H1 (cell line): ENCODE measurements at regions not wholly inside any gene's neighbourhood (a gene's known extent, or its start where the extent isn't known, plus 50 kb on each side); places are given as distances from the start of the nearest gene placed in this dataset.

Source experiments
- CTCF ChIA-PET: fragments of 300-600 bp; sonication (Branson Sonifier 250); formaldehyde crosslinking; loops from one replicate; lab custom pipeline; 2021; ENCODE audit not compliant: partially characterized antibody; lab: Charles Lee
- POLR2A ChIA-PET: fragments of 300-600 bp; sonication (Branson Sonifier 250); formaldehyde crosslinking; loops from one replicate; lab custom pipeline; 2021; ENCODE audit warnings: inconsistent platforms; ENCODE audit not compliant: partially characterized antibody; lab: Charles Lee
- DNase-seq, 2 experiments: peaks; one replicate each; pipeline versions ENCODE4 v3.0.0 to v3.0.0-alpha.2; 2010 to 2022; ENCODE audit warnings: low spot score in 2 of 2, low read depth in 1 of 2, mixed read lengths in 1 of 2
- FAIRE-seq: peaks from 2 replicates; lab custom pipeline; 2011; peaks lifted over from hg19 to GRCh38; lab: Jason Lieb, UNC
- H2AFZ ChIP-seq: 2 replicates; pipeline ENCODE4 v1.8.1; 2012; ENCODE audit warnings: low read length, inconsistent platforms
- H2AK5ac ChIP-seq: 2 replicates; pipeline ENCODE4 v1.6.1; 2013; ENCODE audit warnings: low read depth, low read length
- H2BK120ac ChIP-seq: replicated peaks from 2 replicates; pipeline ENCODE3; 2013; ENCODE audit warnings: low read depth, low read length, inconsistent platforms
- H2BK12ac ChIP-seq: 2 replicates; pipeline ENCODE4 v1.6.1; 2013; ENCODE audit warnings: low read depth, low read length
- H2BK15ac ChIP-seq: 2 replicates; pipeline ENCODE4 v1.6.1; 2013; ENCODE audit warnings: low read length
- H2BK20ac ChIP-seq: 2 replicates; pipeline ENCODE4 v1.6.1; 2013; ENCODE audit warnings: low read length
- H2BK5ac ChIP-seq: 2 replicates; pipeline ENCODE4 v1.6.1; 2013; ENCODE audit warnings: low read depth, low read length
- H3K14ac ChIP-seq: 2 replicates; pipeline ENCODE4 v1.6.1; 2013; ENCODE audit warnings: inconsistent platforms; ENCODE audit not compliant: insufficient read length
- H3K18ac ChIP-seq: 2 replicates; pipeline ENCODE4 v1.6.1; 2013; ENCODE audit warnings: low read length; ENCODE audit errors: extremely low read depth
- H3K23ac ChIP-seq: 2 replicates; pipeline ENCODE4 v1.6.1; 2013; ENCODE audit warnings: inconsistent platforms; ENCODE audit not compliant: insufficient read length
- H3K23me2 ChIP-seq: 2 replicates; pipeline ENCODE4 v1.6.1; 2013; ENCODE audit warnings: low read depth, low read length
- H3K27ac ChIP-seq: 2 replicates; pipeline ENCODE4 v1.6.1; 2011; ENCODE audit warnings: low read depth, low read length, inconsistent platforms
- H3K27me3 ChIP-seq, 4 experiments: replicated peaks in 1 of 4; 1 replicate in 1 of 4; 2 replicates in 3 of 4; pipeline versions ENCODE4 v1.6.1 to v1.8.1; 2011 to 2013; ENCODE audit warnings: low read length in 3 of 4, mild to moderate bottlenecking in 3 of 4, inconsistent platforms in 2 of 4, mixed read lengths in 2 of 4, moderate library complexity in 1 of 4; ENCODE audit not compliant: control insufficient read depth in 3 of 4, insufficient read depth in 3 of 4; ENCODE audit errors: extremely low read depth in 1 of 4
- H3K36me3 ChIP-seq, 4 experiments: 2 replicates each; pipeline versions ENCODE4 v1.6.1 to v1.8.1; 2011 to 2013; ENCODE audit warnings: mild to moderate bottlenecking in 4 of 4, low read length in 3 of 4, moderate library complexity in 2 of 4, control low read depth in 1 of 4, inconsistent platforms in 1 of 4; ENCODE audit not compliant: insufficient read depth in 4 of 4, control insufficient read depth in 2 of 4
- H3K4ac ChIP-seq: replicated peaks from 2 replicates; pipeline ENCODE3; 2013; ENCODE audit warnings: low read length, low read depth, mixed read lengths, inconsistent platforms; ENCODE audit not compliant: insufficient read length
- H3K4me1 ChIP-seq, 4 experiments: replicated peaks in 1 of 4; 1 replicate in 1 of 4; 2 replicates in 3 of 4; pipeline versions ENCODE4 v1.6.1 to v1.8.1; 2011 to 2013; ENCODE audit warnings: low read length in 3 of 4, inconsistent platforms in 2 of 4, mixed read lengths in 1 of 4; ENCODE audit not compliant: insufficient read depth in 4 of 4, control insufficient read depth in 3 of 4
- H3K4me2 ChIP-seq, 2 experiments: 2 replicates each; pipeline versions ENCODE4 v1.6.1 to v1.8.1; 2011 to 2013; ENCODE audit warnings: low read depth in 2 of 2, low read length in 2 of 2, control low read depth in 1 of 2, inconsistent platforms in 1 of 2, mild to moderate bottlenecking in 1 of 2; ENCODE audit not compliant: insufficient read depth in 1 of 2
- H3K4me3 ChIP-seq, 4 experiments: fragments of 200-600, 300-600 bp in 1 of 4; sonication (generic), shearing (Covaris generic), sonication (Bioruptor Twin) in 1 of 4; 2 replicates each; pipeline versions ENCODE4 v1.5.1 to v1.8.1; 2011 to 2016; ENCODE audit warnings: low read length in 4 of 4, low read depth in 3 of 4, control low read depth in 2 of 4, inconsistent platforms in 2 of 4, mild to moderate bottlenecking in 2 of 4, mixed read lengths in 1 of 4, moderate library complexity in 1 of 4; ENCODE audit not compliant: insufficient read depth in 2 of 4; ENCODE audit errors: extremely low read depth in 1 of 4
- H3K56ac ChIP-seq: replicated peaks from 2 replicates; pipeline ENCODE3; 2013; ENCODE audit warnings: low read depth, mild to moderate bottlenecking, mixed read lengths, low read length, inconsistent platforms; ENCODE audit not compliant: insufficient read length
- H3K79me1 ChIP-seq: 2 replicates; pipeline ENCODE4 v1.6.1; 2013; ENCODE audit warnings: low read depth, low read length, control low read depth
- H3K79me2 ChIP-seq, 2 experiments: 2 replicates each; pipeline versions ENCODE4 v1.6.1 to v1.8.1; 2012 to 2013; ENCODE audit warnings: low read length in 2 of 2, mild to moderate bottlenecking in 2 of 2, inconsistent platforms in 1 of 2; ENCODE audit not compliant: insufficient read depth in 2 of 2, control insufficient read depth in 1 of 2
- H3K9ac ChIP-seq, 4 experiments: replicated peaks in 1 of 4; 1 replicate in 1 of 4; 2 replicates in 3 of 4; pipeline versions ENCODE4 v1.6.1 to v1.8.1; 2011 to 2013; ENCODE audit warnings: low read depth in 3 of 4, low read length in 3 of 4, control low read depth in 2 of 4, mild to moderate bottlenecking in 2 of 4, moderate library complexity in 2 of 4, inconsistent platforms in 1 of 4; ENCODE audit errors: extremely low read depth in 1 of 4
- H3K9me3 ChIP-seq, 2 experiments: 2 replicates each; pipeline versions ENCODE4 v1.6.1 to v1.8.1; 2012 to 2013; ENCODE audit warnings: mild to moderate bottlenecking in 2 of 2, moderate library complexity in 2 of 2, control low read depth in 1 of 2, inconsistent platforms in 1 of 2, low read depth in 1 of 2, low read length in 1 of 2, mixed read lengths in 1 of 2; ENCODE audit not compliant: insufficient read depth in 2 of 2
- H4K20me1 ChIP-seq, 2 experiments: replicated peaks in 1 of 2; 2 replicates each; pipeline versions ENCODE3 to v1.8.1; 2011 to 2013; ENCODE audit warnings: inconsistent platforms in 2 of 2, low read length in 2 of 2, mild to moderate bottlenecking in 1 of 2; ENCODE audit not compliant: insufficient read depth in 2 of 2, control insufficient read depth in 1 of 2
- H4K5ac ChIP-seq: 2 replicates; pipeline ENCODE4 v1.6.1; 2013; ENCODE audit warnings: low read length, low read depth, mixed read lengths, inconsistent platforms; ENCODE audit not compliant: insufficient read length
- H4K8ac ChIP-seq: 2 replicates; pipeline ENCODE4 v1.8.0; 2013; ENCODE audit warnings: mild to moderate bottlenecking, moderate library complexity, low read length, inconsistent platforms; ENCODE audit not compliant: insufficient read depth; ENCODE audit errors: extremely low read depth
- H4K91ac ChIP-seq: replicated peaks from 2 replicates; pipeline ENCODE3; 2013; ENCODE audit warnings: low read length, mixed read lengths, inconsistent platforms; ENCODE audit not compliant: insufficient read length
- BACH1 ChIP-seq: IDR thresholded peaks from 2 replicates; pipeline ENCODE4 v1.6.1; 2012; ENCODE audit warnings: low read length, improper control_type of control experiment
- CBX5 ChIP-seq: fragments of 300-800, 300-1000 bp; sonication (generic); IDR thresholded peaks from 2 replicates; pipeline ENCODE4 v1.7.1; 2016; ENCODE audit warnings: antibody characterized with exemption, low read length, low read depth
- MAFK ChIP-seq: IDR thresholded peaks from 2 replicates; pipeline ENCODE4 v1.6.1; 2012; ENCODE audit warnings: low read depth, mild to moderate bottlenecking, improper control_type of control experiment, low read length
- WGBS, 2 experiments: shearing (Covaris generic) in 1 of 2; methylation state at CpG; one replicate each; pipeline versions ENCODE4 v1.1.6 to v1.1.7; 2013 to 2015; ENCODE audit warnings: low lambda C conversion rate in 2 of 2, mixed read lengths in 2 of 2, inconsistent platforms in 1 of 2, low coverage in 1 of 2, missing lambda C conversion rate in 1 of 2; ENCODE audit not compliant: insufficient replicate concordance in 2 of 2, insufficient coverage in 1 of 2, insufficient read length in 1 of 2; ENCODE audit errors: extremely low coverage in 1 of 2, missing lambda C conversion rate in 1 of 2; 5-methylcytosine and 5-hydroxymethylcytosine counted together
- TF ChIP-seq, protein P1 (sequence below): IDR thresholded peaks from 2 replicates; pipeline ENCODE4 v1.6.1; 2012; ENCODE audit warnings: inconsistent platforms

DNA sequence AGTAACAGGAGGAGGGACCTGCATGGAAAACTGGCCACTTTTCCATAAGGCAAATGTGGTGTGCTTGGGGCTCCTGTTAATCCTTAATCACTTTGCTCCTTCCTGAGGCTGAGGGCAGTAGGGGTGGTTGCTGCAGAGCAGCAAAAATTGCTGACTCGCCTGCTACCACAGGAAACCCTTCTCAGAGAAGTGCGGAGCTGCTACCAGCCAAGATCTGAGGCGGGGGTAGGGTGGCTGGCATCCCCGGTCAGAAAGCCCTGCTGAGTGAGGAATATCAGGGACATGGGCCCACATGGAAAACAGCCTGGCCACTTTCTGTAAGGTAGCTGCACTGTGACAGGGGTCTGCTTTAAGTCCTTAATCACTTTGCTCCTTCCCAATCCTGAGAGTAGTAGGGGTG is 192.4 kb upstream of the GHR start:
- H3K9ac ChIP-seq = no peak overlapping the region
- H3K27me3 ChIP-seq = no peaks in the 10 kb centered on the region
- no peak overlapping the region for H2BK15ac ChIP-seq
- H4K20me1 ChIP-seq = no peaks in the 10 kb centered on the region
- H3K79me2 ChIP-seq = no peaks in the 10 kb centered on the region
- no peak overlapping the region for H2BK20ac ChIP-seq
- no peaks in the 10 kb centered on the region for H3K79me1 ChIP-seq
- POLR2A ChIA-PET = no interaction called here
- H2BK5ac ChIP-seq = no peak overlapping the region
- H2AFZ ChIP-seq = peak overlapping the region; percentile 87; the same call in 1 of the 2 replicates
- no peak overlapping the region for H3K4me3 ChIP-seq
- FAIRE-seq = no peak
- no peak overlapping the region for H4K8ac ChIP-seq
- no peak overlapping the region for H2AK5ac ChIP-seq
- H3K27ac ChIP-seq = no peak overlapping the region
- no peaks in the 10 kb centered on the region for H3K36me3 ChIP-seq
- H3K23ac ChIP-seq = no peak overlapping the region
- H3K18ac ChIP-seq = no peak overlapping the region
- peaks cover 0 to 4% (median 0%) of the 10 kb centered on the region in 4 experiments; a peak in 1 of 7 replicates for H3K4me1 ChIP-seq
- no peak overlapping the region for H4K91ac ChIP-seq
- H3K14ac ChIP-seq = no peak overlapping the region
- H2BK12ac ChIP-seq = no peak overlapping the region
- no peak for DNase-seq
- H2BK120ac ChIP-seq = no peak overlapping the region
- no peak overlapping the region for H4K5ac ChIP-seq
- H3K4me2 ChIP-seq = no peak overlapping the region
- no peak overlapping the region for H3K4ac ChIP-seq
- no peak for TF ChIP-seq CBX5
- TF ChIP-seq MAFK = peak; percentile 17; the same call in 1 of the 2 replicates
- TF ChIP-seq BACH1 = peak; percentile 80
- TF ChIP-seq, protein P1, sequence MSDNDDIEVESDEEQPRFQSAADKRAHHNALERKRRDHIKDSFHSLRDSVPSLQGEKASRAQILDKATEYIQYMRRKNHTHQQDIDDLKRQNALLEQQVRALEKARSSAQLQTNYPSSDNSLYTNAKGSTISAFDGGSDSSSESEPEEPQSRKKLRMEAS = no peak
- TF ChIP-seq, all 59 proteins: peak for 2
- 85% methylated on average over 4 of the region's 4 CpGs; no CpG with 5 or more reads in 1 of the 2 experiments for WGBS, 2 experiments
- CTCF ChIA-PET = interaction anchor here (1.6 kb wide), 1 partner anchor 9 kb away, joined by 4 read pairs; no protein-coding TSS in a partner anchor
- Histone ChIP-seq H3K56ac (no peak overlapping the region), H3K9me3 (no peaks in the 10 kb centered on the region; a peak in 1 of 4 replicates), H3K23me2 (no peaks in the 10 kb centered on the region)
